Mesothelial cell of epicardium (in vitro differentiated cells): ENCODE measurements at regions not wholly inside any gene's neighbourhood (a gene's known extent, or its start where the extent isn't known, plus 50 kb on each side); places are given as distances from the start of the nearest gene placed in this dataset.

ENCODE experiments used
- DNase-seq, 2 experiments: peaks; one replicate each; pipeline ENCODE4 v3.0.0; 2021; ENCODE audit warnings: low spot score in 2 of 2; ENCODE audit not compliant: unreplicated experiment in 2 of 2
- H3K27ac Mint-ChIP-seq: 2 replicates; pipeline ENCODE4 v1.8.0; 2021; ENCODE audit warnings: mixed read lengths
- H3K27me3 Mint-ChIP-seq: 2 replicates; pipeline ENCODE4 v1.8.0; 2021; ENCODE audit warnings: low read depth, mixed read lengths
- H3K36me3 Mint-ChIP-seq: 2 replicates; pipeline ENCODE4 v1.8.0; 2021; ENCODE audit warnings: mixed read lengths
- H3K4me1 Mint-ChIP-seq: 2 replicates; pipeline ENCODE4 v1.8.0; 2021; ENCODE audit warnings: mixed read lengths
- H3K4me3 Mint-ChIP-seq: 2 replicates; pipeline ENCODE4 v1.8.0; 2021; ENCODE audit warnings: mild to moderate bottlenecking, moderate library complexity, mixed read lengths
- H3K9me3 Mint-ChIP-seq: 2 replicates; pipeline ENCODE4 v1.8.0; 2021; ENCODE audit warnings: mixed read lengths
- CTCF ChIP-seq: fragments of 200-600 bp; sonication (generic); IDR thresholded peaks from one replicate; pipeline ENCODE4 v1.5.0; 2021; ENCODE audit warnings: antibody characterized with exemption; ENCODE audit not compliant: unreplicated experiment

GRCh38 chr10:128907155-128907941 is 559.7 kb upstream of the MGMT start:
- Mint-ChIP-seq H3K27ac (peak overlapping the region; percentile 1), H3K9me3 (peaks cover 14% of the 10 kb centered on the region), H3K4me3 (peak overlapping the region; percentile 9), H3K27me3 (peaks cover 14% of the 10 kb centered on the region), H3K4me1 (peaks cover 12% of the 10 kb centered on the region), H3K36me3 (no peaks in the 10 kb centered on the region)
- no peak for TF ChIP-seq CTCF
- DNase-seq: no peak

- H3K36me3 Mint-ChIP-seq: no peaks in the 10 kb centered on the region
- TF ChIP-seq CTCF: no peak
- peaks cover 12% of the 10 kb centered on the region for H3K27me3 Mint-ChIP-seq
- no peak overlapping the region for H3K4me3 Mint-ChIP-seq
- peaks cover 12% of the 10 kb centered on the region for H3K4me1 Mint-ChIP-seq
- peaks cover 9% of the 10 kb centered on the region for H3K9me3 Mint-ChIP-seq
- H3K27ac Mint-ChIP-seq: peak overlapping the region; percentile 37
- DNase-seq: no peak
These were observed 558.9 kb upstream of the MGMT start for GRCh38 chr10:128908099-128908498.

GRCh38 chr10:128908499-128908898 is 558.5 kb upstream of the MGMT start:
- Mint-ChIP-seq H3K27ac (no peak overlapping the region), H3K27me3 (peaks cover 12% of the 10 kb centered on the region), H3K4me3 (no peak overlapping the region), H3K4me1 (peaks cover 12% of the 10 kb centered on the region), H3K36me3 (no peaks in the 10 kb centered on the region), H3K9me3 (peaks cover 5% of the 10 kb centered on the region)
- TF ChIP-seq CTCF: no peak
- DNase-seq: no peak

- no peak for TF ChIP-seq CTCF
- no peaks in the 10 kb centered on the region for H3K36me3 Mint-ChIP-seq
- peaks cover 30% of the 10 kb centered on the region for H3K27me3 Mint-ChIP-seq
These were observed 554.3 kb upstream of the MGMT start for GRCh38 chr10:128912568-128913311.

GRCh38 chr10:128914681-128915080 is 552.4 kb upstream of the MGMT start:
- Mint-ChIP-seq H3K9me3 (no peaks in the 10 kb centered on the region), H3K4me1 (no peaks in the 10 kb centered on the region), H3K27me3 (peaks cover 37% of the 10 kb centered on the region), H3K36me3 (no peaks in the 10 kb centered on the region), H3K27ac (no peak overlapping the region), H3K4me3 (no peak overlapping the region)
- TF ChIP-seq CTCF: no peak
- no peak for DNase-seq

More at GRCh38 chr10:128912568-128913311, 554.3 kb upstream of the MGMT start:
- DNase-seq: no peak
- no peak overlapping the region for H3K27ac Mint-ChIP-seq
- peaks cover 6% of the 10 kb centered on the region for H3K4me1 Mint-ChIP-seq
- H3K9me3 Mint-ChIP-seq: no peaks in the 10 kb centered on the region
- no peak overlapping the region for H3K4me3 Mint-ChIP-seq
